ENCODE measurements at regions not wholly inside any gene's neighbourhood (a gene's known extent, or its start where the extent isn't known, plus 50 kb on each side); places are given as distances from the start of the nearest gene placed in this dataset.

DNA sequence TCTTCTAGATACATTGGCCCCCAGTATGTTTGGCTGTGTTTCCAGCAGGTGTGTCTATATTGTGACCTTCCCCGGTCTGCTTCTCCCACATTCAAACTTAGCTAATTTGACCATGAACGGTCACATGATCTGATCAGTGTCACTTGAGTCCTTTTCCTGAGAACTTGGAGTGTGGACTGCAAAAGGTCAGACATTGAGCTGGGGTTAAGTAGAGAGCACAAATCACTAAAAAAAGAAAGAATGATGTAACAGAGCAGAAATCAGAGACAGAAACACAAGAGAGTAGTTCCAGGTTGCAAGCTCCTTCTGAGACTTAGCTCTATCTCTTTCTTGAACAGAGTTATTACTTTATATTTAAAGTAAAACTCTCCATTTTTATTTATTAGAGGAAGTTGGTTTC is 733.9 kb downstream of the CBLN4 start:
- no peak for DNase-seq (ENCODE audit: low read depth, low spot score)
- Histone ChIP-seq H3K4me1 (ENCODE audit: control insufficient read depth, insufficient read depth, low read length) (no peaks in the 10 kb centered on the region), H4K20me1 (ENCODE audit: control insufficient read depth, insufficient read depth) (no peaks in the 10 kb centered on the region), H3K36me3 (ENCODE audit: control insufficient read depth in 2 of 2, insufficient read depth in 2 of 2, low read length in 1 of 2) (no peaks in the 10 kb centered on the region), H3K4me3 (no peak overlapping the region), H3K9me3 (replicated peaks; ENCODE audit: control insufficient read depth, insufficient read depth, low read length) (no peaks in the 10 kb centered on the region; the same call in 2 of the 3 replicates), H2AFZ (ENCODE audit: control insufficient read depth, low read depth, low read length) (no peak overlapping the region), H3K4me2 (ENCODE audit: control insufficient read depth, insufficient read depth) (no peak overlapping the region), H3K79me2 (ENCODE audit: control insufficient read depth, insufficient read depth, low read length) (no peaks in the 10 kb centered on the region), H3K27ac (ENCODE audit: control insufficient read depth, insufficient read depth) (no peak overlapping the region), H3K27me3 (replicated peaks in 1 of 2; ENCODE audit: control insufficient read depth in 2 of 2, insufficient read depth in 2 of 2, low read length in 1 of 2) (no peaks in the 10 kb centered on the region), H3K9ac (ENCODE audit: control insufficient read depth, insufficient read depth, low read length) (no peak overlapping the region)
- BruUV-seq (replicated peaks), result no TSS peak
- in situ Hi-C loops (cut with MboI) (no loop called here), intact Hi-C loops (cut with micrococcal nuclease; ENCODE audit: unreplicated experiment) (no loop called here)
- RAD21 ChIA-PET (ENCODE audit: unreplicated experiment), result no interaction called here
- POLR2A ChIA-PET, result no interaction called here
- no peak for FAIRE-seq
- TF ChIP-seq, protein P1, sequence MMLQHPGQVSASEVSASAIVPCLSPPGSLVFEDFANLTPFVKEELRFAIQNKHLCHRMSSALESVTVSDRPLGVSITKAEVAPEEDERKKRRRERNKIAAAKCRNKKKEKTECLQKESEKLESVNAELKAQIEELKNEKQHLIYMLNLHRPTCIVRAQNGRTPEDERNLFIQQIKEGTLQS (IDR thresholded peaks at IDR 0.05; ENCODE audit: borderline replicate concordance, extremely low read depth, low read depth, low read length), result no peak
- TF ChIP-seq, protein P2, sequence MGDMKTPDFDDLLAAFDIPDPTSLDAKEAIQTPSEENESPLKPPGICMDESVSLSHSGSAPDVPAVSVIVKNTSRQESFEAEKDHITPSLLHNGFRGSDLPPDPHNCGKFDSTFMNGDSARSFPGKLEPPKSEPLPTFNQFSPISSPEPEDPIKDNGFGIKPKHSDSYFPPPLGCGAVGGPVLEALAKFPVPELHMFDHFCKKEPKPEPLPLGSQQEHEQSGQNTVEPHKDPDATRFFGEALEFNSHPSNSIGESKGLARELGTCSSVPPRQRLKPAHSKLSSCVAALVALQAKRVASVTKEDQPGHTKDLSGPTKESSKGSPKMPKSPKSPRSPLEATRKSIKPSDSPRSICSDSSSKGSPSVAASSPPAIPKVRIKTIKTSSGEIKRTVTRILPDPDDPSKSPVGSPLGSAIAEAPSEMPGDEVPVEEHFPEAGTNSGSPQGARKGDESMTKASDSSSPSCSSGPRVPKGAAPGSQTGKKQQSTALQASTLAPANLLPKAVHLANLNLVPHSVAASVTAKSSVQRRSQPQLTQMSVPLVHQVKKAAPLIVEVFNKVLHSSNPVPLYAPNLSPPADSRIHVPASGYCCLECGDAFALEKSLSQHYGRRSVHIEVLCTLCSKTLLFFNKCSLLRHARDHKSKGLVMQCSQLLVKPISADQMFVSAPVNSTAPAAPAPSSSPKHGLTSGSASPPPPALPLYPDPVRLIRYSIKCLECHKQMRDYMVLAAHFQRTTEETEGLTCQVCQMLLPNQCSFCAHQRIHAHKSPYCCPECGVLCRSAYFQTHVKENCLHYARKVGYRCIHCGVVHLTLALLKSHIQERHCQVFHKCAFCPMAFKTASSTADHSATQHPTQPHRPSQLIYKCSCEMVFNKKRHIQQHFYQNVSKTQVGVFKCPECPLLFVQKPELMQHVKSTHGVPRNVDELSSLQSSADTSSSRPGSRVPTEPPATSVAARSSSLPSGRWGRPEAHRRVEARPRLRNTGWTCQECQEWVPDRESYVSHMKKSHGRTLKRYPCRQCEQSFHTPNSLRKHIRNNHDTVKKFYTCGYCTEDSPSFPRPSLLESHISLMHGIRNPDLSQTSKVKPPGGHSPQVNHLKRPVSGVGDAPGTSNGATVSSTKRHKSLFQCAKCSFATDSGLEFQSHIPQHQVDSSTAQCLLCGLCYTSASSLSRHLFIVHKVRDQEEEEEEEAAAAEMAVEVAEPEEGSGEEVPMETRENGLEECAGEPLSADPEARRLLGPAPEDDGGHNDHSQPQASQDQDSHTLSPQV (IDR thresholded peaks at IDR 0.05), result no peak
- TF ChIP-seq TCF12 (IDR thresholded peaks at IDR 0.05; ENCODE audit: low read depth, low read length) (no peak), KLF5 (IDR thresholded peaks at IDR 0.05; ENCODE audit: partially characterized antibody) (no peak), ZSCAN29 (IDR thresholded peaks at IDR 0.05) (no peak)
- TF ChIP-seq, protein P3, sequence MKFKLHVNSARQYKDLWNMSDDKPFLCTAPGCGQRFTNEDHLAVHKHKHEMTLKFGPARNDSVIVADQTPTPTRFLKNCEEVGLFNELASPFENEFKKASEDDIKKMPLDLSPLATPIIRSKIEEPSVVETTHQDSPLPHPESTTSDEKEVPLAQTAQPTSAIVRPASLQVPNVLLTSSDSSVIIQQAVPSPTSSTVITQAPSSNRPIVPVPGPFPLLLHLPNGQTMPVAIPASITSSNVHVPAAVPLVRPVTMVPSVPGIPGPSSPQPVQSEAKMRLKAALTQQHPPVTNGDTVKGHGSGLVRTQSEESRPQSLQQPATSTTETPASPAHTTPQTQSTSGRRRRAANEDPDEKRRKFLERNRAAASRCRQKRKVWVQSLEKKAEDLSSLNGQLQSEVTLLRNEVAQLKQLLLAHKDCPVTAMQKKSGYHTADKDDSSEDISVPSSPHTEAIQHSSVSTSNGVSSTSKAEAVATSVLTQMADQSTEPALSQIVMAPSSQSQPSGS (IDR thresholded peaks at IDR 0.05; ENCODE audit: low read length), result no peak
- 24% methylated on average over 2 of the region's 2 CpGs for WGBS (ENCODE audit: insufficient coverage, insufficient replicate concordance, low lambda C conversion rate, missing lambda C conversion rate)
- SMC1A ChIA-PET (ENCODE audit: uncharacterized antibody, unreplicated experiment), result interaction anchor here (0.7 to 1.7 kb wide), 4 partner anchors 152 to 291 kb away, joined by 3 to 6 read pairs (median 4); no protein-coding TSS in a partner anchor
- no peak for ATAC-seq
- CTCF ChIA-PET, result no interaction called here

Data from GM12878 (cell line).